DOHH2 (cell line): ENCODE measurements at regions not wholly inside any gene's neighbourhood (a gene's known extent, or its start where the extent isn't known, plus 50 kb on each side); places are given as distances from the start of the nearest gene placed in this dataset.

ENCODE experiments used
- CTCF ChIP-seq: fragments of 200-600 bp; sonication (generic); IDR thresholded peaks from one replicate; pipeline ENCODE4 v1.5.1; 2014; ENCODE audit warnings: antibody characterized with exemption, mild to moderate bottlenecking, low read depth, low read length; ENCODE audit not compliant: poor library complexity, severe bottlenecking
- EZH2phosphoT487 ChIP-seq: fragments of 200-600 bp; sonication (generic); IDR thresholded peaks from 2 replicates; pipeline ENCODE4 v1.6.1; 2017; ENCODE audit warnings: borderline replicate concordance, mild to moderate bottlenecking, antibody characterized with exemption, low read length, moderate library complexity, mixed read lengths

GRCh38 chr14:85131226-85131922, 398.6 kb upstream of the FLRT2 start:
- TF ChIP-seq CTCF (no peak), EZH2phosphoT487 (no peak)
